Mesothelial cell of epicardium (in vitro differentiated cells): ENCODE measurements at regions not wholly inside any gene's neighbourhood (a gene's known extent, or its start where the extent isn't known, plus 50 kb on each side); places are given as distances from the start of the nearest gene placed in this dataset.

Experiments
- DNase-seq, 2 experiments: peaks; one replicate each; pipeline ENCODE4 v3.0.0; 2021; ENCODE audit warnings: low spot score in 2 of 2; ENCODE audit not compliant: unreplicated experiment in 2 of 2
- H3K27ac Mint-ChIP-seq: 2 replicates; pipeline ENCODE4 v1.8.0; 2021; ENCODE audit warnings: mixed read lengths
- H3K27me3 Mint-ChIP-seq: 2 replicates; pipeline ENCODE4 v1.8.0; 2021; ENCODE audit warnings: low read depth, mixed read lengths
- H3K36me3 Mint-ChIP-seq: 2 replicates; pipeline ENCODE4 v1.8.0; 2021; ENCODE audit warnings: mixed read lengths
- H3K4me1 Mint-ChIP-seq: 2 replicates; pipeline ENCODE4 v1.8.0; 2021; ENCODE audit warnings: mixed read lengths
- H3K4me3 Mint-ChIP-seq: 2 replicates; pipeline ENCODE4 v1.8.0; 2021; ENCODE audit warnings: mild to moderate bottlenecking, moderate library complexity, mixed read lengths
- H3K9me3 Mint-ChIP-seq: 2 replicates; pipeline ENCODE4 v1.8.0; 2021; ENCODE audit warnings: mixed read lengths
- CTCF ChIP-seq: fragments of 200-600 bp; sonication (generic); IDR thresholded peaks from one replicate; pipeline ENCODE4 v1.5.0; 2021; ENCODE audit warnings: antibody characterized with exemption; ENCODE audit not compliant: unreplicated experiment

DNA sequence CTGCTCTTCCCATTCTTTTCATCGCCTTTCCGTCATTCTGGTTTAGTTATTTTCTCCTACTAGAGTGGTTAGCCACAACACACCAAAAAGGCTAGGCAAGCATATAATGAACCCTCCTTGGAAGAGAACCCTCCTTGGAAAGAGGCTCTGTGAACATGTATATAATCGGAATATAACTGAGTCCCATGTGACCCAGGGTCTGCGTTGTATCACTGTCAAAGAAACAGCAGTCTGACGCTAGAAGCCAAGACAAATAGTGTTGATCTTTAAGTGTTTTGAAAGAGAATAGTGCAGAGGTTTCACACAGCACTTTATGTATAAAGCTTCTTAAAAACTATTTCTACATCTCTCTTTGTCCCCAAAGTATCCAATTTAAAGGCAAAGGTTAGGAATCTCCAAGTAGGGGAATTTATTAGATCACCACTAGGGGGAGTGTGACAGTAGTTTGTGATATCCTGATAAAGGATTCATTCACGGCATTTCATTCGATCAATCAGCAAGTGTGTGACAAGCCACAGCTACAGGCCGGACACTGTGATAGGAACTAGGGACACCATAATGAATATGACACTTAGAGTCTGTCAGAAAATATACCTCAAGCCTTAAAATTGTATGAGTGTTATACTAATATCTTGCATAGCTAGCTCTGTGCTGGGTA, 395.3 kb downstream of the CD109 start:
- peaks cover 5% of the 10 kb centered on the region for H3K9me3 Mint-ChIP-seq
- peaks cover 28% of the 10 kb centered on the region for H3K27me3 Mint-ChIP-seq
- DNase-seq: no peak
- no peaks in the 10 kb centered on the region for H3K36me3 Mint-ChIP-seq
- TF ChIP-seq CTCF: peak; percentile 92
- no peak overlapping the region for H3K27ac Mint-ChIP-seq
- H3K4me1 Mint-ChIP-seq: no peaks in the 10 kb centered on the region
- no peak overlapping the region for H3K4me3 Mint-ChIP-seq

GRCh38 chr6:74087899-74088298, 391.9 kb downstream of the CD109 start:
- H3K36me3 Mint-ChIP-seq: no peaks in the 10 kb centered on the region
- H3K27ac Mint-ChIP-seq: no peak overlapping the region
- no peak for DNase-seq
- peaks cover 14% of the 10 kb centered on the region for H3K9me3 Mint-ChIP-seq
- TF ChIP-seq CTCF: no peak
- no peaks in the 10 kb centered on the region for H3K4me1 Mint-ChIP-seq
- peaks cover 18% of the 10 kb centered on the region for H3K27me3 Mint-ChIP-seq
- H3K4me3 Mint-ChIP-seq: no peak overlapping the region

- Mint-ChIP-seq H3K4me3 (no peak overlapping the region), H3K27me3 (peaks cover 24% of the 10 kb centered on the region), H3K36me3 (no peaks in the 10 kb centered on the region), H3K4me1 (no peaks in the 10 kb centered on the region), H3K9me3 (peaks cover 5% of the 10 kb centered on the region), H3K27ac (no peak overlapping the region)
- no peak for TF ChIP-seq CTCF
- no peak for DNase-seq
Measured at GRCh38 chr6:74075896-74076295, 379.9 kb downstream of the CD109 start.

- H3K4me3 Mint-ChIP-seq: no peak overlapping the region
- no peaks in the 10 kb centered on the region for H3K36me3 Mint-ChIP-seq
- H3K27me3 Mint-ChIP-seq: peaks cover 24% of the 10 kb centered on the region
- no peak for TF ChIP-seq CTCF
- peaks cover 5% of the 10 kb centered on the region for H3K9me3 Mint-ChIP-seq
- DNase-seq: no peak
- H3K27ac Mint-ChIP-seq: no peak overlapping the region
- H3K4me1 Mint-ChIP-seq: no peaks in the 10 kb centered on the region
Measured at GRCh38 chr6:74075323-74075722, 379.3 kb downstream of the CD109 start.

GRCh38 chr6:74074645-74075044, 378.6 kb downstream of the CD109 start:
- H3K36me3 Mint-ChIP-seq: no peaks in the 10 kb centered on the region
- no peak for TF ChIP-seq CTCF
- H3K27me3 Mint-ChIP-seq: peaks cover 24% of the 10 kb centered on the region

GRCh38 chr6:74073999-74074398, 378.0 kb downstream of the CD109 start:
- no peak for DNase-seq
- H3K9me3 Mint-ChIP-seq: no peaks in the 10 kb centered on the region
- H3K36me3 Mint-ChIP-seq: no peaks in the 10 kb centered on the region
- no peak overlapping the region for H3K4me3 Mint-ChIP-seq
- H3K4me1 Mint-ChIP-seq: no peaks in the 10 kb centered on the region
- H3K27ac Mint-ChIP-seq: no peak overlapping the region
- no peak for TF ChIP-seq CTCF
- peaks cover 24% of the 10 kb centered on the region for H3K27me3 Mint-ChIP-seq

More at GRCh38 chr6:74074645-74075044, 378.6 kb downstream of the CD109 start:
- no peak overlapping the region for H3K27ac Mint-ChIP-seq
- no peak for DNase-seq
- peaks cover 4% of the 10 kb centered on the region for H3K9me3 Mint-ChIP-seq
- H3K4me1 Mint-ChIP-seq: no peaks in the 10 kb centered on the region
- no peak overlapping the region for H3K4me3 Mint-ChIP-seq
